DMS53 (cell line): ENCODE measurements at regions not wholly inside any gene's neighbourhood (a gene's known extent, or its start where the extent isn't known, plus 50 kb on each side); places are given as distances from the start of the nearest gene placed in this dataset.
A peak's percentile ranks its signal among the peaks of the same experiment; 100 is the strongest.

Experiments
- DNase-seq: peaks from one replicate; lab custom pipeline; 2025; lab: John Stamatoyannopoulos, UW

DNA sequence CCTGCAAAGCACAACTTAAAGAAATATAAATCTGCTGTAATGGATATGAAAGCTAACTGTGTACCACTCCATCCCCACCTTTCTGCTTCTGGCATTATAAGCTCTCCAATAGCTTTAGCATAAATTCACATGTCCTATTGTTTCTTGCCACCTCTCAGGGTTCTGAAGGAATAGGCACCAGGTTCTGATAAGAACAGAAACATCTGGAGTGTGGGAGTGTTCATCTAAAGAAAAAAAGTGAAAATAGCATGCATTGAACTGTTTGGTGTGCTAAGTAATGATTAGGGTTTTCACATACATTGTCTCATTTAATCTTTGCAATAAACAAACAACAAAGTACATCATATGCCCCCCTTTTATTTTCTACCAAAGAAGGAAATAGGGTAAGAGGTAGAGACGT is 72.3 kb downstream of the FAM76B start:
- no peak for DNase-seq

DNA sequence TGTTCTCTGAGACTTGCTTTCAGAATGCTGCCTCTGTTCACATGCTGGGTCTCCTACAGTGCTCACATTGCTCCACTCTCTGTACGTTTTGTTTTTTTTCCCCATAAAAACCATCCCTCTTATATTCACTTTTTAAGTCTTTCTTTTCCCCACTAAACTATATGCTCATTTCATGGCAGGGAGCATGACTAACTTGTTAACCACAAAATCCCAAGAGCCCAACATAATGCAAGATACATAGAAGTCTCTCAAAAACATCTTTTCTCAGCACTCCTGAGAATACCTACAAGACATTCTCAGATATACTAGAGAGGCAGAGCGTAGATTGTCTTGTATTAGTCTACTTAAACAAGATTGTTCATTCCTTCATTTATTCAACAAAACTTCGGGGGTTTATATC is 73.3 kb downstream of the FAM76B start:
- DNase-seq: no peak

DNA sequence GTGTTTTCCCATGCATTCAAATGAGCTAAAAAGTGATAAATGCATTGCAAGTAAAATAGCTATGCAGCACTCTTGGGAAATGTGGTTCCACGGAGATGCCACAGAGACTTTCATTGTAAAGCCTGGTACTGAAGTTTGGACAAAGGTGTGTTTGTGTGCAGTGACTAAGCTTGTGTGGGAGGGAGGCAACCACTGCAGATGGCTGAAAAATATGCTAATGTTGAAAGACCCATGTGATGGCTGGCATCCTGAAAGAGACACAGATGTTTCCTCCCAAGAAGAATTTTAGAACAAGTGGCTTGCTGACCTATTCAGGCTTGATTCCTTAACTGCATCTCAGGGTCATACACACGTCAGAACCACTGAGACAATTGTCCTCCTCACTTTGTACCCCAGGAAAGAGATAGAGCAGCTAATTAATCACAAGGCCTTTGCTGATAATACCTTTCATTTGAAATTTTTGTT is 73.8 kb downstream of the FAM76B start:
- DNase-seq: no peak

DNA sequence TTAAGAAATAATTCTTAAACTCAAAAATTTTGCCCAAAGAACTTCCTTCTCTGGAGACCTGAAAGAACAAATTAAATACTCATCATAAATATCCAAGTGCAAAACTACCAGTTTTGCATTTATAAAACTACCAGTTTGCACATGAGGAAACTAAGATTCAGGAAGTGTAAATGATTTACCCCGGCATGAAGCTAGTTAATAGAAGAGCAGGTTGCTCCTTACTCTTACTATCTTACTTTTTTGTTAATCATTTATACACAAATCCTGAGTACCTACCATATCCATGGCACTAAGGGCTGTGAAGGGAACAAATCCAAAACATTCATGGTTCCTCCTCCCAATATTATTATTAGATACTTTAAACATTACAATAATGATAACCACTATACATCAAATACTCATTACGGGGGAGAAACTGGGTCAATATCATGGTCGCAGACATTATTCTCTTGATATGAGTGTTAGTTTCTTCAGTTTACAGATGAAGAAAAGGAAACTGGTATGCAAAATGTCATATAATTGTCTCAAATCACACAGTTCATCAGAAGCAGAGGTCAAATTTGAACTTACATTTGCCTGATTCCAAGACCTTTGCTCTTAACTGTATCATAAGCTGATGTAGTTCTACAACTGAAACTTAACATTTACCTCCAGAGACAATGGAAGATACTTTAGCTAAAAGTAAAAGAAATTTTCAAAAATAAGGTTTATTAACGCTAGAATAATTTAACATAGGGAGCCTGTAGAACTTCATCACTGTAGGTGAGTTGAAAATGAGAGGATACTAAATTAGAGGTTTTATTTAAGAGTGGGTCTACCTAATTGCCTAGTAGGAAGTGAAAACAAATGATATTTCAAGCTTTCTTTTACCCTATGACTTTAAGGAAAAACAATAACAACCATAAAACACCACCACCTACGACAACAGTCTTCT is 74.5 kb downstream of the FAM76B start:
- no peak for DNase-seq

DNA sequence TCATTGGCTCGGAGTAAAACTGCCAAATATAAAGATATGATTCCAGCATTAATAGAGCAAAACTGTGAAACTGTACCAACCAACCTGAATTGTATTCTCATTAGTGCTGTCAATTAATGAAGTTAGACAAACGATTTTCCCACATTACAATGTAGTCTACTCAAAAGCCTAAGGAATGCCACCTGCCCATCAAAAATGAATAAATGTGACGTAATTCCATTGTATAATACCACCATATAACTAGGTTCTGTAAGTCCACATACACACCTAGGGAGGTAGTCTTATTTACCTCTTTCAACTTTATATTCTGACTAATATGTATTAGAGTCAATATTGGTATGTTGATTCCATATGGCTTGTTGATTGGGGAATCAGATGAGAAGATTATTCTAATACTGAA is 76.2 kb downstream of the FAM76B start:
- DNase-seq: no peak

DNA sequence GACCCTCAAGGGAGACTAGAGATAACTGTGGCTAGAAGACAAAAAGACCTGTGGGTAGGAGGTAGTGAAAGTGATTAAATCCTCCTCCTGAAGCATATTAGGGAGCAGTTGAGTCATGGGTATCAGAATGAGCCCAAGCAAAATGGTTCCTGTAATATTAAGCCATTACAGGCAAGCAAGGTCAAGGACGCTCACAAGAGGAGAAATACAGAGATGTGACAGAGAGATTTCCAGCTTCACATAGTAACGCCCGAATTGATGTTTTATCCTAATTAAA is 77.7 kb downstream of the FAM76B start:
- no peak for DNase-seq

DNA sequence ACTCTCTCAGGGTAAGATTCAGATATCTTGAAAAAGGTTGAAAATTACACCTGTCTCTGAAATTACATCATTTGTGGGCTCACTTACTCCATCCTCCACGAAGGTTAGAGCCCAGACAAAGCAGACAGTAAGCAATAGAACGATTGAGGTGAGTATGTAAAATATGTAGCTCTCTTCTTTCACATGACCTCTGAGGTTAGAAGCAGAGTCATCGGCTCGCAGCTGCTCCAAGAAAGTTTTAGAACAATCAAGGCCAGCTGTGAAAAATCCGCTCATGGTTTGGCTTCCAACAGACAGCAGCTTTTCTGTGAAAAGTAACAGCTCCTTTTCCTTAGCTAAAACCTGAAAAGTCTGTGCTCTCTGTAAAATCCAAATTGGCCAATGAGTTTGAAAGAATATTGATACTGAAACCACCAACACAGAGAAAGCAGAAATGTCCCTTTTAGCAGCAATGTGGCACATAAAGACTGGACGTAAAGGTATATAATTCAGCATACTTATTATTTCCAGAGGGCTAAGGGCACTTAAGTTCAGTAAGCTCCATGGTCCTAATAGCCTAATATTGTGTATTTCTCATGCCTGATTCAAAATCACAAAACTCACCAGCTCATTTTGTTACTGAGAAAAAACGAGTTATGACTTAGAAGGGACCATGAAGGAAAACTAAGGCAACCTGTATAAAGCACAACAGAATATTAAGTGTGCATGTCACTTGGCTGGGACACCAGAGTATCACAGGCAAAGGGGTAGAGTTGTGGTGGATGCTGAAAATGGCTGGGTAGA is 78.2 kb downstream of the FAM76B start:
- no peak for DNase-seq

DNA sequence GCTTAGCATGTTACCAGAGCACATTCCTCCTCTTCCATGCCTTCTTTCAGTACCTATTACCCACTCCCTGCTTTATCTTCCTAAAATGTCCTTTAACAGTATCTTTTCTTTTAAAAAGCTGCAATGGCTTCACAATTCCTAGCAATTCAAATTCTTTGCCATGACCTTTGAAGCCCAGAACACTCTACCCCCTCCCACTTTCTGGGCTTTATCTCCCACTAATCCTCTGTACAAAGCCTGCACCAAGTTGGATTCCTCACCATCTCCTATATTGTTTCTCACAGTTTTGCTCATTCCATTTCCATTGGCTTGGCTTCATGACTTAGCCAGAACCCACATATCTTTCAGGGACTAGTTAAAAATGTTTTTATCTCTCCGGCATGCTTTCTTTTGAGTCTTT is 80.9 kb downstream of the FAM76B start:
- no peak for DNase-seq

DNA sequence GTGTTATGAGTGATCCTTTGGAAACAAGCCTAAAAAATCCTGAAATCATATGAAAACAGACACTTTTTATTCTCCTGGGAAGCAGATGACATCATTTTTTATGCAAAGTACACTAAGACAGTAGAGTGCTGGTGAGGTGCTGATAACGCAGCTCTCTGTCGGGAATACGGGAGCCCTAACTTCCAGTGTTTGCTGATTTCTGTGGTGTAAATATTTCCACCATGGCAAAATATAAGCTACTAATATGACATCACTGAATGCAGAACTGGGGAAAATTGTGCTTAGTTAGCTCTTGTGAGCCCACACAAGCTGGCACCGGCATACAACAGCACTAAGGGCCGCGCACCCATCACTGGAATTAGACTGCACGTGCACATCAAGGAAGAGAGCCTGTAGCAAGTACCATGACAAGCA is 82.6 kb downstream of the FAM76B start:
- no peak for DNase-seq

DNA sequence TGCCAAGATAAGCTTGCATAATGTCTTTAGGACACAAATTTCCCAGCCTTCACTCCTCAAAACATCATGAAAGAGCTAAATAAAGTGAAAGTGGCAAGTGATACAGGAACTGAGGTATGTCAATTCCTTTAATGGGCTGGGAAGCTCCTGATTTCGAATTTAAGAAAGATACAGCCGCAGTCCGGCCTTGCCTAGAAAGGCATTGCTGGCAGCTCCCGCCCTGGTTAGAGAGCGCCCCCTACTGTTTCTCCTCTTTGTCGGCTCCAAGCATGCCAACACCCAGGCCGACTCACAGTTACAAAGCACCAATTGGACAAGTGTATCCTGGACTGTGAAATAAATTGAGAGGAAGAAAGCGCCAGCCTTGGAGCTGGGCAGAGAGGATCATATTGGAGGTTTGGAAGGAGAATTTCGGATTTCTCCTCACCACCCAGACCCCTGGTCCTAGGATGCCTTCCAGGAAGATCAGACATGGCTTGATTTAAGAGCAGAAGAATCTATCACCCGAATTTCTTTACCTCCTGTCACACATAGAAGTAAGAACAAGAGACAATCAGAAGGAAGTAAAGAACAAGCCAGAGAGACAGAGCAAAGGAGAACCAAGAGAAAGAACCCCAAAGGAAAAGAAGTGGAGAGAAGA is 84.0 kb downstream of the FAM76B start:
- DNase-seq: peak; percentile 95

DNA sequence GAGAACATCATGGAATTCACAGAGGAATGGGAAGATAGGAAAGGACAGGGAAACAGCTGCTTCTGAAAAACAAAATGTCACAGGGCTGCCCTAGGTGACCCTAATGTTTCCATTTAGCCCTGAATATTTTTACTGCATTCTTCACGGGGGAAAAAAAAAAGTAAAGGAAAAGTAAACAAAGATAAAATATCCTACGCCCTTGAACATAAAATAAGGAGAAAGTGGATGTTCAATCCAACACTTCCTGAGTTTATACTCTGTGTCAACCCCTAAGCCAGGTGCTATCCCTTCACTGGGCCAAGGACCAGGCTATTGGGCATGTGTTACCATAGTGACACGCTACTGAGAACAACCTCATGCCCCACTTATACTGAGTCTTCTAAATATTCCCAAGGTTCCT is 84.7 kb downstream of the FAM76B start:
- peak; percentile 43 for DNase-seq

DNA sequence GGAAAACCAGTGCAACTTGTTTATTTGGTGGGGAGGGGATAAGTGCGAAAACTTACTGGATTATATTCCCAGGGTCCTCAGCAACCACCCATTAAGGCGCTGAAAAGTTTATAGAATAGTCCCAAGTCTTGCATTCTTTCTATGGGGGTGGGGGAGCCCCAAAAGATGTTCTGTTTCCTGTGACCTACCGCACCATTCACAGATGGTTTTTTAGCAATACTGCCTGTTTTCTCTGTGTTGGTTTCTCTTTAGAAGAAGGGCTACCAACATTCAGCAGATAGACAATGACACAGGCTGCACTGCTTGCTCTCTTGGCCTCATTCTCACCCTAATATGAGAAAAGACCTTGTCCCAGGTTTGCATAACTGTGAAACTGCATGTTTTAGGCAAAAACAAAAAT is 86.5 kb downstream of the FAM76B start:
- no peak for DNase-seq

DNA sequence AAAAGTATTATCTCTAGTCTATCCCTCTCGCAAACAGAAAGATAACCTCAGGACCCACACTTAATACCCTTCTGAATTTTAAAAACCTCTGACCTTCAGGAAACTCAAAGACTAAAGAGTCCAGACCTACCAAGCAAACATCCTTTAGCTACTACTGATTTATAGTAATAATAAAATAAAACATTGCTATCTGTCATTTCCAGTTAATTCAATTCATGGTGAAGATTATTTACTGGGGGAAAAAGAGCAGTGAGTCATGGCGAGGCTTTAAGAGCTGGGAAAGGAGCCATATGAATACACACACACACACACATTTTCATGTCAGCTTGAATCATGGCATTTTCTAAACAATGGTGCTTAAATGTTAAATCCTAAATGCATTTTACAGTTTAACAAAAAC is 87.1 kb downstream of the FAM76B start:
- DNase-seq: peak; percentile 8

DNA sequence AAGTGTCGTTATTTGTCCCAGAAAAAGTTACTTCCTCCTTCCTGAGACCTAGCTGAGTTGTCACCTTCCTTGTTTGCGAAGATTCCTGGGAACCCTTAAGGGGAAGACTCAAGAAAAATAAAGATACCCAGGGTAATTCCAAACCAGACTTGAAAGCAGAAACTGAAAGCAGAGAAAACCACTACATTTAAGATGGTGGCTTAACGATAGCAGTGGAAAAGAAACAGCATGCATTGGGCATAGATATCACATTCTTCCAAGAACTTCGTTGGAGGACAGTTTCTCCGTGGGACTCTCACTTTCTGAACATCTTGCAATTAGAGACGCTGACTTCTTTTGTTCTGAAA is 89.1 kb downstream of the FAM76B start:
- no peak for DNase-seq

DNA sequence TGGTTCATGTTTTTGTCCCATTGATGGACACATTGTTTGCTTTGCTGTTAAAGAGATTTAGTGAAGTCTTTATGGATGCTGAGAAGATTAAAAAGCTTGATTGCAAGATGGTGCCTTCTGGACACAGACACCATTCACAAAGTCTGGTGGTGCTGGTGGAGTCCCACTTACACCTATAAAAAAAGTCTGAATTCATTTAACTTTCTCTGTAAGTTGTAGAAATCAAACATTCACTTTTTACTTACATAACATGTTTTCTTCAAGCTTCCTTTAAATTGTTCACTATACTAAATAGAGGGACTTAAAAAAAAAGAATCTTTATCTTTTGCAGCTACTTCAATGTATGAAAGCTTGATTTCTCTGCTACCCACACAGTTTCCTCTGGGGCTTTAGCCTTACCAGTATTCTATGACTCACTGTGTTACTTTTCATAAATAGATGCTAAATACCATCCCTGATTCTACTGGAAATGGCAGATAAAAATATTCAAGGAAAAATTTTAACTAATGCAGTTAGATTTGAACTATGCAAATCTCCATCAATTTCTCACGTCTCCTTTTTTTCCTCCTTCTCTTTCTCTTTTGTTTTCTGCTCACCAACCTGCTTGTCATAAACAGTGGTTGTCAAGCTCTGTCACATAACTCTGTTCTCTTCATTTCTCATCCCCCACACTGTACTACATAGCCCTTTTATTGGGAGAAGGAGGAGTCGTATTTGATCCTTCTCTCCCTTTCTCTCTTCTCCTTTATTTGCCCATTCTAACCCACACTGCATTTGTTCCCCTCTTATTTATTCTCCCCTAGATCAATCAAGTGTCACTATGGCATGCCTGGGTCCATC is 89.7 kb downstream of the FAM76B start:
- no peak for DNase-seq

DNA sequence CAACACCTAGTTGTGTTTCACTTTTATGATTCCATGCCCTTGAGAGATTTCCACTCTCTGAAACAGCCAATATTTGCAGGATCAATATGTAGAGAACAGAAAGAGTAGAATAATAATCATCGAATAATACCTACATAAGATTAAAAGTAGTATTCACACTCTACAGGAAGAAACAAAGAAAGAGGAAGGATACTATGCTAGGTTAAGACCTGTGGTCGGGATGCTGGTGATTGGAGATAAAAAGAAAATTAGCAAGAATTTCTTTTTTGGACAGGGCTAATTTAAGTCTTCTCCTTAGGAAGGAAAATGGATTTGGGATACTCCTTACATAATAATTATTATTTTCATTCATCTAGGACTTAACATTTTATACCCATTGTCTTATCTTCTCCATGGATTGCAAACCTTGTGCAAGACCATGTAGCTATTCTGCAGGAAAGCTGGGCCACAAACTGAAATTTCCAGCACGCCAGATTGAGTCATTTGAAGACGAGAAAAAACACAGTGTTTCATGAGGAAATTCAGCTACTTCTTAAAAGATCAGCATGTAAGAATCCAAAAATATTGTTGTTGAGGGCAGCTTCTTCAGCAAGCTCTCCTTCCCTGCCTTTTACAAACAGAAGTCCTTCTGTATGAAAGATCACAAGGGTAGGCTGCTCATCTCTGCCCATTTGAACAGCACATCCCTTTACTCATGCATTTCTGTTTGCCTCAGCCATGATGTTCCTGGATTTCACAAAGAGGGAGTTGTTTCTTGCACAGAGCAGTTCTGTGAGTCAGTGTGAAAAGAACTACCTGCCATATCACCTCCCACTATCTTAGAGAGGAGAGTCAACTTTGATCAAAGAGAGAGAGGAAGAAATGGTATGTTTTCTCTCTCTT is 90.7 kb downstream of the FAM76B start:
- no peak for DNase-seq

DNA sequence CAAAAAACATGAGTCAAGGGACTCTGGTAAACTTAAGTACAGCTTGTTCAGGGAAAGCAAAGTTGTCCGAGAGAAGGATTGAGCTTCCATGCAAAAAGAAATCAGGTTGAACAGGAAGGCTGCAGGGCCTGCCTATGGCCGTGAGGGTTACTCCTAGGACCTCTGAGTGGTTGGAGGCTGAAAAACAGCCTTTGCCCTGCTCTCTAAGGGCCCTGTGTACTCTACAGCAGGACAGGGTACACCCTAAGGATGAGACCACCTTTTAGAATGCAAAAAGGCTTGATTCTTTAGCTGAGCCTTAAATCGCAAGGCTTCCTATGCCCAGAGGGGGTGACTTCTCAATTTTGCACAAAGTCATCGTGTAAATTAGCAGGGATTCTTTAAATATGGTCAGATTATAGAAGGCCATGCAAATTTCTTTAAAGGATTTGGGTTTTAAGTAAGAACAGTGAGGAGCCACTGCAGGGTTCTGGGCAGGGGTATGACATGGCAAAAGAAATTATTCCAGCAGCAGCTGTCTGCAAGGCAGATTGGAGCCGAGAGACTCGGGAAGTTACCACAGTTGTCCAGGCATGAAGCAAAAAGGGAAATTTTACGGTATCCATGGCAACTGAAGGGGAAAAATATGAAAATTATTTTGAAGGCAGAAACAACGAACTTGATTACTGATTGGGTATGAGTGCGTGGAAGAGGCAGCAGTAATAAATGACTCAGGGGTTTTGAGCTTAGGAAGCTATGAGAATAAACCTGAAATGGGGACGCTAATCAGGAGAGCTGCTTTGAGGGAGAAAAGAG is 91.8 kb downstream of the FAM76B start:
- no peak for DNase-seq

DNA sequence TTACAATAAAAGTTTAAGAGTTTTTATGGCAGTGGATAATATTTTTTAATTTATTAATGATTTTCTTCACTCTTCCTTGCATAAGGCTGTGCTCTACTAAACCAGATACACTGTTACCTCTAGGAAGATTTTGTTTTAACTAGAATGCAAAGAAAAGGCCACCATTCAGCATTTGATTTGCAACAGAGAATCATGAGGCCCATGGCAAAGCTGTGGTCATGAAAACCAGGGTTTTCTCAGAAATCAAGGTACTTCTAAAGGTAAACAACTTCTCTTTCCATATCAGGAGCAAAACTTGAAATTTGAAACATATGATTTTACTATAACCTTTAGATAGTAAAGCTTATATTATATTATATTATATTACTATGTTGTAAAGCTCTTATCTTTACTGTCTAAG is 94.4 kb downstream of the FAM76B start:
- DNase-seq: no peak

DNA sequence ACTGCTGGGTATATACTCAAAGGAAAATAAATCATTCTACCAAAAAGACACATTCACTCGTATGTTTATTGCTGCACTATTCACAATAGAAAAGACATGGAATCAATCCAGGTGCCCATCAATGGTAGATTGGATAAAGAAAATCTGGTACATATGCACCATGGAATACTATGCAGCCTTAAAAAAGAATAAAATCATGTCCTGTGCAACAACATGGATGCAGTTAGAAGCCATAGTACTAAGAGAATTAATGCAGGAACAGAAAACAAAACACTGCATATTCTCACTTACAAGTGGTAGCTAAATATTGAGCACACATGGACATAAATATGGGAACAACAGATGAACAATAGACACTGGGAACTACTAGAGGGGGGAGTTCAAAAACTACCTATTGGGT is 96.3 kb downstream of the FAM76B start:
- no peak for DNase-seq

DNA sequence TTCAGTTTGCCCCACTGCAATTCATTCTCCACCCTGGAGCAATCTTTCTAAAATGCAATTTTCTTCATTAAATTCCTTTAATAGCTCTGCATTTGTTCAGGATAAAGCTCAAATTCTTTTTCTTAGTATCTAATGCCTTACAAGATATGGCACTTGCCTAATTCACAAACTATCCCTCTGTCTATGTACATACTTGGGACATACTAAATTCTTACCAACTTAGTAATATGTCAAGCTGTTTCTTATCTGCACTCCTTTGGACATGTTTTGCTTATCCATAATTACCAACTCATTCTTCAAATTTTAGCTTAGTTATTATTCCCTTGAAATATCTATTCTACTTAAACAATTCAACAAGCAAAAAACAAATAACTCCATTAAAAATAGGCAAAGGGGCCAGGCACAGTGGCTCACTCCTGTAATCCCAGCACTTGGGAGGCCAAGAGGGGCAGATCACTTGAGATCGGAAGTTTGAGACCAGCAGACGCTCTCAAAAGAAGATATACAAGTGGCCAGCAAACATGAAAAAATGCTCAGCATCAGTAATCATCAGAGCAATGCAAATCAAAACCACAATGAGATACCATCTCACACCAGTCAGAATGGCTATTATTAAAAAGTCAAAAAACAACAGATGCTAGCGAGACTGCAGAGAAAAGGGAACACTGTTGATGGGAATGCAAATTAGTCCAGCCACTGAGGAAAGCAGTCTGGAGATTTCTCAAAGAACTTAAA is 96.9 kb downstream of the FAM76B start:
- no peak for DNase-seq
